GM21619 (cell line): ENCODE measurements at regions not wholly inside any gene's neighbourhood (a gene's known extent, or its start where the extent isn't known, plus 50 kb on each side); places are given as distances from the start of the nearest gene placed in this dataset.

Experiments used
- ATAC-seq: cut with Tn5 transposase; IDR thresholded peaks from one replicate; pipeline ENCODE4 v1.9.1; 2021; ENCODE audit not compliant: unreplicated experiment

- no peak for ATAC-seq
Measured at GRCh38 chr18:60445341-60445740, 72.8 kb upstream of the MC4R start.

- no peak for ATAC-seq
Measured at GRCh38 chr18:60446821-60447220, 74.2 kb upstream of the MC4R start.

GRCh38 chr18:60448487-60449267 is 76.1 kb upstream of the MC4R start:
- ATAC-seq = no peak

GRCh38 chr18:60452421-60452820 is 79.8 kb upstream of the MC4R start:
- ATAC-seq = no peak

- ATAC-seq = no peak
Measured at GRCh38 chr18:60466677-60467076, 94.1 kb upstream of the MC4R start.

- ATAC-seq = no peak
Measured at GRCh38 chr18:60469387-60470100, 97.0 kb upstream of the MC4R start.

GRCh38 chr18:60471652-60472051 is 99.1 kb upstream of the MC4R start:
- no peak for ATAC-seq

- no peak for ATAC-seq
Measured at GRCh38 chr18:60485201-60485600, 112.6 kb upstream of the MC4R start.

GRCh38 chr18:60493066-60493465 is 120.5 kb upstream of the MC4R start:
- no peak for ATAC-seq

- ATAC-seq = no peak
Measured at GRCh38 chr18:60499675-60500074, 127.1 kb upstream of the MC4R start.

GRCh38 chr18:60500960-60501359 is 128.4 kb upstream of the MC4R start:
- ATAC-seq = no peak

- ATAC-seq = no peak
Measured at GRCh38 chr18:60502591-60502990, 130.0 kb upstream of the MC4R start.

GRCh38 chr18:60503199-60503598 is 130.6 kb upstream of the MC4R start:
- ATAC-seq = no peak

GRCh38 chr18:60506190-60506589 is 133.6 kb upstream of the MC4R start:
- no peak for ATAC-seq

GRCh38 chr18:60506682-60507081 is 134.1 kb upstream of the MC4R start:
- no peak for ATAC-seq

- ATAC-seq = no peak
Measured at GRCh38 chr18:60508108-60508507, 135.5 kb upstream of the MC4R start.

GRCh38 chr18:60534538-60534937 is 162.0 kb upstream of the MC4R start:
- ATAC-seq = no peak

- no peak for ATAC-seq
Measured at GRCh38 chr18:60537074-60537473, 164.5 kb upstream of the MC4R start.

- ATAC-seq = no peak
Measured at GRCh38 chr18:60538891-60539290, 166.3 kb upstream of the MC4R start.

GRCh38 chr18:60541661-60542060 is 169.1 kb upstream of the MC4R start:
- no peak for ATAC-seq

- ATAC-seq = no peak
Measured at GRCh38 chr18:60543646-60544045, 171.1 kb upstream of the MC4R start.

- ATAC-seq = peak; percentile 72
Measured at GRCh38 chr18:60549338-60549960, 176.9 kb upstream of the MC4R start.
